Activated CD8-positive, alpha-beta memory T cell treated with anti-CD3 and anti-CD28 coated beads, Interleukin-2, amount 50 U/mL, for 48 hours (primary cell): ENCODE measurements at regions not wholly inside any gene's neighbourhood (a gene's known extent, or its start where the extent isn't known, plus 50 kb on each side); places are given as distances from the start of the nearest gene placed in this dataset.
A peak's percentile ranks its signal among the peaks of the same experiment; 100 is the strongest.

Source experiments
- DNase-seq: peaks from one replicate; pipeline ENCODE4 v3.0.0-alpha.2; 2020

DNA sequence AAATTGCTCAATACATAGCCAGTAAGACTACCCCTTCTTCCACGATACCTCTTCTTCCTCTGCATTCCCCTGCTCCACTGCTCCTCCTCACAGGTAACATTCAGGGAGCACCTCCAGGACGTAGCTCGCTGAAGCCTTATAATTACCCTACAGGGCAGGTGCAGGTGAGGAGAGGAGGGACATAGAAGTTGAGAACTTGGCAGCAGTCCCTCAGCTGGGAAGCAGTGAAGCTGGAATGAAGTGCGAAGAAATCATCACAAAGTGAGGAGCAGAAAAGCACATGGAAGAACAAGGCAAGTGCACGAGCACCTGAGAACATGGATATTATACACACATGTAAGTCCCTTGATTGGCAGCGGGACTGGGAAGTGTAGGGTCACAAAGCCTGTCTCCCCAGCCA lies 118.2 kb downstream of the HSD17B3 start:
- no peak for DNase-seq

GRCh38 chr9:96178153-96178552 lies 123.8 kb downstream of the HSD17B3 start:
- no peak for DNase-seq

- no peak for DNase-seq
Observed at GRCh38 chr9:96177719-96178028, 124.3 kb downstream of the HSD17B3 start.

DNA sequence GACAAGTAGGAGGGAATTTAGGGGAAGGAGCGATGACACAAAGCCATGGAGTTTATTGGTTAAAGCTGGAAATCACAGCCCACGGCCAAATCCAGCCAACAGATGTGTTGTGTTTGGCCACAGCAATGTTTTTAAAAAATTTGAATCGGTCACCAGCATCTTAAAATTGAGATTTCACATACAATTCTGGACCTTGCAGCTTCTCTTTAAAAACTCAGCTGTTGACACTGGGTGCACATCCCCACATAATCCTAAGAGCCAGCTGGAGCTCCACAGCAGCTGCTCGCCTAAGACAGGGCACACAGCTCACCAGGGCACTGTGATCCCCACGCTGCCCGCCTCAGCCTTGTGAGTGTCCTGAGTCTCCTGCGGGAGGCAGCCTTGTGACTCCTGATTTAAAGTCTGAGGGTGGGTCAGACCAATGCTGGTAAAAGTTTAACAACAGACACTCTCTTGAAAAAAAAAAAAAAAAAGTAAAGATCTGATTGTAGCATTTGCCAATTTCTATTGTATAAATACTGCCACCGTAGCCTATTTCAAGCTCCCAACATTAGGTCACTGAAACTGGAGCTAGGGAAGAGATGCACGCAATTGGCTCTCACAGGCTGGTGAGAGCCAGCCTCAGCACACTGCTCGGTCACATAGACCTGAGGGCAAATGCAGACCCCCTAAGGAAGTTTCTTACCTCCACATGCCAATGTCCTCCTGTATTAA lies 124.8 kb downstream of the HSD17B3 start:
- DNase-seq, result no peak

DNA sequence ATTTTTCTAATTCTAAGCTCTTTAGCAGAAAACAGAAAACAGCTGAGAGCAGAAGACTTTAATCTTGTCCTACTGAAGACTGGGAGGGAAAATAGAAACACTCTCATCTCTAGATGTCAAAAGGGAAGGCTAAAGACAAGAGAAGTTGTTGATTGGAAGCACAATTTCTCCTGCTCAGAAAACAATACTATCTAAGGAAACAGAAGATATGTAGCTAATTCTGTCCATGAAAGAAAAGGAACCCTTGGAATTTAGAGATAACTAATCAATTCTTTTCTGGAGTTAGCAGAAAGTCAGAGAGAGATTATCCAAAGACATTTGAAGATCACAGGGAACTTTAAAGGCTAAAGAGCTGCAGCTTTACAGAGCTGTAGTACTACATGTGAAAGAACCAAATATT lies 126.2 kb downstream of the HSD17B3 start:
- no peak for DNase-seq

DNA sequence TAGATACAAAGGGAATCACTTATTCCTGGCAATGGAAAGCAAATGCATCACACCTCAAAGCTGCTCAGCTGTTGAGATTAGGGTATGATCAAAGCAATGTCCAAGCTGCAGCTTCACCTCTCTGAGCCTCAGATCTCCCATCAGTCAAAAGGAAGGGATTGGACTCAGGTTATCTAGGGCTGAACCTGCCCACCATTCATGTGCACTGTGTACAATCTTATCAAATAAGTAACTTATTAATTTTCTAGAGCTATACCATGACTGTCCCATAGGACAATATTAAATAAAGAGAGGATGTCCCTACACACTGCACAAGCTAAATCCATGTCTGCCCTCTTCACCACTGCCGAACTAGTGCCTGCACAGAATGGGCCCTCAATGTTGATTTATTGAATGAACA lies 127.0 kb downstream of the HSD17B3 start:
- DNase-seq, result no peak

DNA sequence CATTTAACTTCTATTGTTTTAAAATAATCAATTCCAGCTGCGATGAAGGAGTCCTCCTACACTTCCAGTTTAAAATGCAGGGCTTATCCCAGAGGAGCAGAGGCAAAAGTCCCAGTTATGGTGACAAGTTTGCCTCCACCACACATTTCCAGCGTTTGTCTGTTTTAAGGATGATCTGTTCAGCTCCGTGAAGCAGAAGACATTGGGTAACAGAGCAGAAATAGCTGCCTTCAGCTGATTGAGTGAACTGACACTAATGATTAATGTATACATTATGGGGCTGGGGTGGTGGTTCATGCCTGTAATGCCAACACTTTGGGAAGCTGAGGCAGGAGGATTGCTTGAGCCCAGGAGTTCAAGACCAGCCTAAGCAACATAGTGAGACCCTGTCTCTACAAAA lies 127.6 kb downstream of the HSD17B3 start:
- no peak for DNase-seq

DNA sequence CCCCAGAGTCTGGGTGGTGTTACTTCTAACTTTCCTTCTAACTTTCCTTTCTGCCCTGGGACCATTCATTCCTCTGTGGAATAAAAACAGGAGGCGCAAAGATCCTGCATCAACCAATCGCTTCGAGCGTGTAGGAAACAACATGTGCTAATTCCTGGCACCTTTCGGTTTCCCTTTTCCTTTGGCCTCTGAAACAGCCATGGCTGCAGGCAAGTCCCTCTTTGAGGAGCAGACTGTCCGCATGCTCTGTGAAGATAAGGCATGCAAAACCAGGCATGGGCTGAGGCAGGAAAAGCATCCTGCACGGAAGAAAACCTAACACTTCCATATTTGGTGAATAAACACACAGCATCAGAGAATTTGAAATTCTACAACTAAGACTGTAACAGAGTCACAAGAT lies 128.3 kb downstream of the HSD17B3 start:
- no peak for DNase-seq

DNA sequence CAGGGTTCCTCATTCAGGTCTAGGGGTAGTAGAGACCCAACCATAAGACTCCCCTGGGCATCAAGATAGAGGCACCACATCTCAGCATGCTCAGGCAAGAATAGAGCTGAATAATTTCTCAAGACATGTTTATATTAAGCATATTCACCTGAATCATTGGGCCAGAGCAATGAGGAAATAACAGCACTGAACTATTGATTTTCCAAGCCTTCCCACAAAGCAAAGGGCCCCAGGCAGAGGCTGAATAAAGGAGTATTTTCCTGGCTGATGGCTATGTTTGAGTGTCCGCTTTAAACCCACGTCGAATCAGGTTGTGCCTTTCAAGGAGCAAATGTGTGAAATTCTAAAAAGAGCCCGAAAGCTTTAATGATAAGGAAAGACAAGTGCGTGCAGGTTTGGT lies 129.2 kb downstream of the HSD17B3 start:
- DNase-seq, result no peak

- no peak for DNase-seq
Observed at GRCh38 chr9:96171728-96172127, 130.2 kb downstream of the HSD17B3 start.

DNA sequence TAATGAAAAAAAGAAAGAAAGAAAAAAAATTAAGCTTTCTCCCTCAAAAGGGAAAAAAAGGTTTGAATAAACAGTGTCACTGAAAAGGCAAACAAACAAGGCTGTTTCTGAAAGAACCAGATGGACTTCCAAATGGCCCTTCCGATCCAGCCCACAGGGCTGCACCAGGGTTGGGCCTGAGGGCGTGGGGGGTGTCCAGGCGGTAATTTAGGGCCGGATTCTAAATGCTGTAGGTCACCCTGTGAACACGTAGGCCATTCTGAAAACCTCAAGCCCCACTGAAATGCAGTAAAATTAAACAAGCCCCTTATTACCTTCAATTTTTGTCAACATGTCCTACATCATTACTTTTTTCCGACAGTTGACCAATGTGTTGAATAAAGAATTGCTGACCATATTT lies 132.1 kb downstream of the HSD17B3 start:
- DNase-seq, result no peak

- DNase-seq, result no peak
Observed at GRCh38 chr9:96169484-96169883, 132.5 kb downstream of the HSD17B3 start.

- no peak for DNase-seq
Observed at GRCh38 chr9:96168882-96169281, 133.1 kb downstream of the HSD17B3 start.

DNA sequence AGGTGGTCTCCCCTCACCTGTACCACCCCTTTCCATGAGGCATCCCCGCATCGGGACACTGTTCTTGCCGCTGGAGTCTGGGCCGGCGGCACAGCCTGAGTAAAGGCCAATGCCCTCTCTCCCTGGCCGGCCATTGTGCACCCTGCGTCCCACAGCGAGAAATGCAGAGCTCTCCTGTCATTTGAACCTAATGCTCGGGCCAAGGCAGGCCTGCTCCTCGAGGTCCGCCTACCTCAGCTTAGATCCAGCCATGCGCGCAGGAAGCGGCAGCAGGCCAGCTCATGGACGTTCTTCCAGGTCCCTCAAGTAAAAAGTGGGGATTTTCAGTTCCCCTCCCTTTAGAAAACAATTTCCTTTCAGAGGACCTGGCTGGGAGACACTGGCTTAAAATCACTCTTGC lies 135.0 kb downstream of the HSD17B3 start:
- DNase-seq, result peak; percentile 29

GRCh38 chr9:96164268-96164683 lies 137.7 kb downstream of the HSD17B3 start:
- no peak for DNase-seq

GRCh38 chr9:96163712-96164111 lies 138.3 kb downstream of the HSD17B3 start:
- DNase-seq, result no peak

GRCh38 chr9:96163161-96163560 lies 138.8 kb downstream of the HSD17B3 start:
- DNase-seq, result no peak

DNA sequence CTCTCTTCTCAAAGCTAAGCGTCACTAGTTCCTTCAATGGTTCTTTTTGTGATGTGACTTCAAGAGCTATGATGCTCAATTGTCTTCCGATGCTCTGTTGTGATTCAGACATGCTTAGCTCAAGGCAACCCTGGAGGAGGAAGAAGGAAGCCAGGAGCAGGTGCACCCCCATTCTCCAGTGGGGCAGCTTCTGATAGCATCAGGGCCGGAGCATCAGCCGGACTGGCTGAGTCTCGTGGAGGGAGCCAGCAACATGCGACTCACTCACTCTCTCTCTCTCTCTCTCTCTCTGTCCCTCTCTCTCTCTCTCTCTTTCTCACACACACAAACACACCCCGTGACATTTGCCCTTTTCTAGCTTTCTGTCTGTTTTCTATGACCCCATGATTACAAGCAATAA lies 140.2 kb downstream of the HSD17B3 start:
- DNase-seq, result no peak

DNA sequence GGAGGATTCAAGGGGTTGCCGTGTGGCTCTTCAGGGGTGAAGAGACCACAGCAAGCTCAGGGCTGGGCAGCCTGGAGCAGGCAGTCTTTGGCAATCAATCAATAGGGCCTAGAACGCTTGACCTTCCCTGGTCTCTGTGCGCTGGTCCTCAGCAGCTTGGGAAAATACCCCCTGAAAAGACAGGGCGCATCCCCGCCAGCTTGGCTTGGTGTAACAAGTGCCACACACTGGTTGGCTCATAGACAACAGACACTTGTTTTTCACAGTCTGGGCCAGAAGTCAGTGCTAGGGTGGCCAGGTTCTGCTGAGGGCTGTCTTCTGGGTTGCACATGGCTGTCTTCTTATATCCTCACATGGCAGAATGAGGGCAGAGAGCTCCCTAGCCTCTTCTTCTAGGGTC lies 141.1 kb downstream of the HSD17B3 start:
- DNase-seq, result no peak

- DNase-seq, result no peak
Observed at GRCh38 chr9:96160168-96160567, 141.8 kb downstream of the HSD17B3 start.

DNA sequence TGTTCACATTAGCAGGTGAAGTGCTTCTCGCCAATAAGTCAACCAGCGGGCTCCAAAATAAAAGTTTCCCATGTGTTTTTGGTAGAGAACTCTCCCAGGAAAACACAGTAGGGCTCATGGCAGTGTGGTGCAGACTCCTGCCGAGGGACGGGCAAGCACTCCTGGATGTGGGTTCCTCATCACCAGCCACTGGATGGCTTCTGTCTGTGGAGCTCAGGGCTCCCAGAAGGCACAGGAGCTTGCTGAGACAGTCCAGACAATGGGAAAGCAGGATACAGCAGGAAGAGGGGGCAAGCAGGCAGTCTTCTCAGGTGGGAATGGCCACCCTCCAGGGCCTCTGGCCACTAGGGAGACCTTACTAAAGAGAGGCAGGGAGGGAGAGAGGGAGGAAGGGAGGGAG lies 142.4 kb downstream of the HSD17B3 start:
- peak; percentile 23 for DNase-seq

DNA sequence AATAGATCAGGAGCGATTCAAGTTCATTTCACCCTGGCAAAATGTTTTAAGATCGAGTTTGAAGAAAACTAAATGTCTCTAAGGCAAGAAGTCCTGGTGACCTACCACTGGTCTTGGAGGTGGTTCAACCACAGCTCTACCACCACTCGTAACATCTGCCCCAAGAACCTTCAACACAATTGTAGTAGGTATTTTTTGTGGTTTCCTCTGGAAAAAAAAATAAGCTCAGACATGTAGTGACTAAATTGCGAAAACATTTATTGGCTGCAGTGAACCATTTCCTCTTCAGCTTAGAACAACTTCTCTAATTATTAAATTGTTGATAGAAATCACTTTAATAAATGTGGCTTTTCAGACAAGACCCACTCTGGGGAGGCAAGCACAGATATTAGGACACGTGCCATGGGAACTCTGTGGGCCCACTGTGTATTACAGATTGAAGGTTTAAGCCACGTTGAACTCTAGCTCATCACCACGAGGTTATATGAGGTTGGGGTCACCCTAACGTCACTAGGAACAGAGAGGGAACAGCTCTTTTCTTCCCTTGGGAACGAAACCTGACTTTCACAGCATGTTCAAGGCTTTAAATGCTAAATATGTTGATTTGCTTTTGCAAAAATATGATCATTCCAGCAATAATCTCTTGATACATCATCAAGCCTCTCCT lies 142.9 kb downstream of the HSD17B3 start:
- peak; percentile 10 for DNase-seq

DNA sequence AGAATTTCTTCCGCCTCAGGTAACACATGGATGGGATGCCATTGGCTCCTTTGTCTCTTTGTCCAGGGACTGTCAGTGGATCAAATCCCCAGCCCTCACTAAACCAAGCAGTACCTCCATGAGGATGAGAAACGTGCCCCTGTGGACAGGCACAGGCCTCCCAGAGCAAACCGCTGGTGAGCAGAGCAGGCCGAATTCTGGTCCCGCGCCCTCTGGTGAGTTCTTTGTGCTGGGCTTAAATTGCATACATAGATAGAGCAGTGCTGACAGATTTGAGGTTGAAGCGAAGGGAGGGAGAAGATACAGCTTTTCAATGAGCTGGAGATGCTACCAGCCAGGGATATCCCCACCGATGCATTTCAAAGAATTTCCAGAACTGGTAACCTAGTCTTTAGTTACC lies 143.8 kb downstream of the HSD17B3 start:
- DNase-seq, result peak; percentile 39

GRCh38 chr9:96157675-96158074 lies 144.3 kb downstream of the HSD17B3 start:
- DNase-seq, result peak; percentile 34
